Stimulated activated CD8-positive, alpha-beta memory T cell treated with anti-CD3 and anti-CD28 coated beads, Interleukin-4, amount 100 ng/mL, for 48 hours (primary cell): ENCODE measurements at regions not wholly inside any gene's neighbourhood (a gene's known extent, or its start where the extent isn't known, plus 50 kb on each side); places are given as distances from the start of the nearest gene placed in this dataset.

Experiments used
- DNase-seq: peaks from one replicate; pipeline ENCODE4 v3.0.0-alpha.2; 2020

DNA sequence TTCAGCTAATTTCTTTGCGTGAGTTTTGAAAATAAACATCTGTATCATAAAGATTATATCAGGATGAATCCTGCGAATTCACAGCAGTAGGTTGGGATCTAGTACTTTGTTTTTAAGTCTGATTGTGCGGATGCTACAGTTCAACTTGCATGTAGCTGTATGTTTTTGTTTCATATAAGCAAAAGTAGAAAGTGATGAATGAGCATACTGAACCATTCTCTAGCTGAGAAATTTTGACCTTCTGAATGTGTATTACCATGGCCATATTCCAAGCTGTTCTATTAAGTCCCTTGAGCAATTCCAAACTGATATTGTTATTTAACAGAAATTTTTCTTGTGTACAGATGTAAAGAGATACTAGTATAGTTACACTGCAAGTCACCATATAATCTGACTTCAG, 358.8 kb upstream of the MEOX2 start:
- DNase-seq, result no peak

DNA sequence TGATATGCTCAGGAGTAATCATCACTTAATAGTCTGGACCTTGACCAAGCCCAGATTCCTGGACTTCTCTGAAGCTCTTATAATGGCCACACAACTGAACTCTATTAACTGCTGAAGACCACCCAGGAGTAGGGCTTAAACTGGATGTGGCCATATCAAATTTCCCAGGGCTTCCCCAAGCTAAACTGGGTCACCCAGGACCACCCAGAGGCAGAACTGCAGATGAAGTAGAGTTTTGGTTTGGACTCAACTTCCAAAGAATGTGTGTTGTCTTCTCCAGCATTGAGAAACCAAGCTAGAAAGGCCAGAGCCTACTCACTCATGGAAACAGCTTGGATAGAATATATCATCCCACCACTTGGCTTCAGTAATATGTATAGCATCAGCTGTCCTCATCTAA, 358.2 kb upstream of the MEOX2 start:
- no peak for DNase-seq

DNA sequence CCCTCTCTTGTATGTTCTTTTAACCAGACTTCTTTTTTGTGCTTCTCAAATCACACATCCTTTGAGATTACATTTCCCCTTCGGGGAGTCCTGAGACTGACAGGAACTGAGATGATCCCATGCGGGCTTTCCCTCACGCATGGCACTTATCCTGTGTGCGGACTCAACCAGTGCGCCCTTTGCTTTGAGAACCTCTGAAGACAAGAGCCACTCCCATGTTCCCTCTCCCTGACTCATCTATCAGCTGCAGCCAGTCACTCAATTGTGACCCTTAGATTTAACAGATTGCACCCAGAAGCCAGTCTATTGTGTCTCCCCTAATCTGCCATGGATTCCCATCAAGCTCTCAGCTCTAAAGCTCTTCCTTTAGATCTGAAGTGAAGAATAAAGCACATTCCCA, 353.9 kb upstream of the MEOX2 start:
- DNase-seq, result no peak

DNA sequence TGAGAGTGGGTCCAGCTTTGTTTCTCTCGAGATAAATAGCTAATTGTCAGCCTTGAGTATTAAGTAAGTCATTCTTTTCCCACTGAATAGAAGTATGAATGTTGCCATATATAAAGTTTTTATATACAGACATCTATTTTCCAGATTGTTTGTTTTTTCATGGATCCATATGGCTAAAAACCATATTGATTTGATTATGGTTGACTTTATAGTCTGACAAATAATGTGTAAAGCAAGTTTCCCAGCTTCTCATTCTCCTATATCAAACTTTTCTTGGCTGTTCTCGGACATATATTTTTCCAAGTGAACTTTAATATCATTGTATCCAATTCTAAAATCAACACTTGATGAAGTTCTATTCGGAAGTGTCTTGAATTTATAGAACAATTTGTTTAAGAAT, 352.4 kb upstream of the MEOX2 start:
- DNase-seq, result no peak

DNA sequence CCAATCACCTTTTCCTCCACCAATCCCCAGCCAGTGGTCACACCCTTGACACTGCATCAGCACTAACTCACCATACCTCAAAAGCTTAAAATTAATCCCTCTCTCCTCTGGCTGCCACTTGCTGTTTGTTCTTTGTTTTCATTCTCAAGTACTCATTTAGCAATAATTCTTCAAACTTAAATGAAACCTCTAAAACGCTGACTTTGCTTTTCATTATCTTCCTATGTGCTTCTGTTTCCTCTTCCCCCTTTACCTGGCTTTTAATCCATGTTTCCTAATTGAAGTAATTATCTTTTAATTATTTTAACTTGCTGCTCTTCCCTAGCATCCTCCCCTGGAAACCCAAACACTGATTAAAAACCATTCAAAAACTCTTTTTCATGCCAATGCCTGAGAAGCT, 348.9 kb upstream of the MEOX2 start:
- no peak for DNase-seq

DNA sequence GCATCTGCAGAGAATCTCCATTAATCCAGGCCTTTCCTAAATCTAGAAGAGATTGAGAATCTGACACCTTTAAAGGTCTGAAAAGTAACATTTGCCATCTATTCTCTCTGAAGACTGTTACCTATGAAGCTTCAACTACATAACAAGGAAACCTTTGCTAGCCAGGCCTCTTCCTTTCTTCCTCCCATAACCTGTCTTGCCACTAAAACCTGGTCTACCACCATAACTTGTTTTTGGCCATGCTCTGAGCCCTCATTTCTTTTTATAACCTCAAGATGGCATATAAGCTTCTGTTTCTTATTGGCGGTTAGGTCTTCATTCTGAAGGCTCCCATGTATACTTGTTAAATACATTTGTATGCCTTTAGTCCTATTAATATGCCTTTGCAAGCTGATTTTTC, 348.4 kb upstream of the MEOX2 start:
- DNase-seq, result no peak

DNA sequence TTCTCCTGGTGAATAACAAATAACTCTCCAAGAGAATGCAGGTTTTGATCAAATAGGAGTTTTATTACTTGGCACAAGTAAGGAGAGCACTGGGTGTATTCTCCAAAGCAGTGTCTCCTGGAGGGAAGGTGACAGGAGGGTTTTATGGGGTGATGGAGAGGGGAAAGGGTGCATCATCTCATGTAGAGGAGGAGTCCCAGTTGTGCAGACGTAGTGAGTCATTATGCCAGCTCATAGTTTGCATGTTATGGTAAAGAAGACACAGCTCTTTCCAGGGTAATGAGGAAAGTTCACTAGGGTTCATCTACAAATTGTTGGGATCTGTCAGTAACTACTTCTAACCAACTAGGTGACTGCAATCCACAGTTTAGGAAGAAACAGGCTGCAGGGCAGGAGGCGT, 347.9 kb upstream of the MEOX2 start:
- no peak for DNase-seq

DNA sequence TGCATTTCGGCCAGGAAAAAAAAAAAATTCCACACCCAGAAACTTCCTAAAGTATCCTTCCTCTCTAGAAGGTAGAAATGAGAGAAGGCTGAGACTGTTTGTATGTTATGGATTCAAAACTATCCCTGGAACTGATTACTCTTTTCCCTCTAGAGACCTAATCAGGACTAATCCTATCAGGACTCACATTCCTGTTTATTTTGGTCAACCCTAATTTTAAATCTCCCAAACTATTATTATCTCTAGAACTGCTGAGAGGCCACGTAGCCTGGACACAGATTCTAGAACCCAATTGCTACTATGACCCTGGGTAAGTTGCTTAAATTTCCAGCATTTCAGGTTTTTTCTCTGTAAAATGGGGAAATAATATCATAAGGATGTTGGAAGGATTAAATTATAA, 346.8 kb upstream of the MEOX2 start:
- DNase-seq, result no peak

DNA sequence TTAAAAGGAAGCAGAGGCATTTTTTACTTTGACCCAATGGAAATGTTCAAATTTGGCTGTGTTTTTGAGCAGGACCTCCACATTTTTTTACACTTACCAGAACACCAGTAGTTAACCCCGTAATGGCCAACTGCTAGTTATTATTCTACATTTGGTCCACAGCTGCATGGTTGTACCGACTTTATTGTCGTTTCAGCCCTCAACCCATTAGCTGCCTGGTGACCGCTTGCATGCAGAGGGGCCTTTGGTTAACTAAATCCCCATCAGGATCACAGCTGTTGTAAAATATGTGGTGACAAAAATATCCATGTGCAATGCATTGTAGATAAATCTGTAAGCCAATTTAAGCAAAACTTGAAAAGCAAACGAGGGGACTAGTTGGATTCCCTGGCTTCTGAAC, 342.2 kb upstream of the MEOX2 start:
- no peak for DNase-seq

DNA sequence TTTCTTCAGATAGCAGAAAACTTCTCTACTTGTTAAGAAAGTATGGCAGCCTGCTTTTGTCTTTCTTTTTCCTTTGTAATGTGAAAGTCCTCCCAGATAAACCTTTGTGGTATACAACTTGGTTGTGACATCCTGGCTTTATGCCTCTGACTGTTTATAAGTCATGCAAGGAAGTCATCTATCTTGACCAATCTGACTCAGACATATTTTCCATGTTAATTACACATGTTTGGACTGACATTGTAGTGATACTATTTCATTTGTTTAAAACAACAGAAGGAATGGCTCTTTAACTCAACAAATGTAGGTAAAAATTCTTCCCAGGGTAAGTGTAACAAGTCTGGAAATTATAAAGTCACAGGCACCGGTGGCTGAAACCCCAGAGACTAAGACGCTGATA, 341.6 kb upstream of the MEOX2 start:
- DNase-seq, result no peak

DNA sequence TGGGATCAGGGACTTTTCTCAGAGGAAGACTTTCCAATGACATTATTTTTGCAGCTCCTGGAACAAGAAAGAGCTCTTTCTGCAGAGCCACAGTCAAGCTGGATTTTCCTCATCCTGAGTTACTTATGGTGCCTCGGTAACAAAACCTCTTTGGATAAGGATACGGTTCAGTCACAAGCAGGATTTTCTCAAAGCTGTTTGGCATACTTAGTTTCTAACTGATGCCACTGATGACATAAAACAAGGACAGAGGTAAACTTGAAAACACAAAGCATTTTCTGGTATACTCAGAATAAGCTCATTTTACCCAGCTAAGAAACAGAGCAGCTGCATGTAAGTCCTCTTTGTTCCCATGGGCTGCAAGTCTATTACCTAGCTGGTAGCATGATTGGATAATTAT, 340.9 kb upstream of the MEOX2 start:
- DNase-seq, result no peak

DNA sequence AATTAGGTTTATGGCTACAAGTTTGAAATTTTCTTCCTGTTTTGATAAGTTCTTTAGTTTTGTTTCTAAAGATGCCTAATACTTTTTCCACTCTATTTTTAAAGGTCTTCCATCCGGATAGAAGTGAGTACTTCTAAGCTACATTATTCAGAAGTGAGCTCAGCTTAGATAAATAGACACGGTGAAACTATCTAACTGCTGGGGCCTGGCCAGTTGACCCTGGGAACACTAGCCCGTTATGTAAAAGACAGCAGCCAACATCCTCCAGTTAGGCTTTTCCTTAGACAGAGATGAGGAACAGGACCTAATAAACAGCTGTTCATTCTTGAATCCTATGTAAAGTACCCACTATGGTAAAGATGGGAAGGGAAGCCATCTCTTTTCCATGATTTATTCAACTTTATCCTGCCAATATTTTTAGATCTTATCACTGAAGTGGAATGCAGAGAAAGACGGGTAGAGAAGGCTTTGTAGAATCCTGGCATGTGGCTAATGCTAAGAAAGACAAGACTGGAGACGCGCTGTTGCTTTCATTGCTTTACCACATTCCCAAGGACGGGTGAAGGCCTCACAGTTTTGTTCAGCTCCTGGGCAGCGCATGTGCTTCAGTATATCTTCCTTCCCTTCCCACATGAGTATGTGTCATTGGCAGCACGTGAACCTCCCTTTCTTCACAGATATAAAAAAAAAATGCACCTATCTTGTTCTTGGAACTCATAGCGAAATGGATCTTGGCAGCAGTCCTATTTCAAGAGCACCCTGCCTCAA, 340.0 kb upstream of the MEOX2 start:
- no peak for DNase-seq

DNA sequence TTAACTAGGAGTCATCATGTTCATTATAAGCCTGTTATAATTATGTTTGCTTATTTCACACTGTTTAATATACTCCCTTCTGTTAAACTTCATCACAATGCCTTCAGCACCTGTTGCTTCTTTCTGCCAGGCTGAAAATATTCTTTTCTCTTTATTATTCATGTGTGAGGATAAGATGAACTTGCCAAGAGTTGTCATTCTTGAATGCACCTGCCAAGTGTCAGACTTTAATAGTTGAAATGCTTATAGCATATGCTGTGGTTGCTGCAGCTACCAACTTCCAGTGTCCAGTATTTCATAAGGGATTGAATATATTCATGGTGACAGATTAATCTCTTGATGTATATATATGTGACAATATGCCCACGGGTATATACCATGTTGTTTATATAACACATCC, 339.2 kb upstream of the MEOX2 start:
- no peak for DNase-seq

DNA sequence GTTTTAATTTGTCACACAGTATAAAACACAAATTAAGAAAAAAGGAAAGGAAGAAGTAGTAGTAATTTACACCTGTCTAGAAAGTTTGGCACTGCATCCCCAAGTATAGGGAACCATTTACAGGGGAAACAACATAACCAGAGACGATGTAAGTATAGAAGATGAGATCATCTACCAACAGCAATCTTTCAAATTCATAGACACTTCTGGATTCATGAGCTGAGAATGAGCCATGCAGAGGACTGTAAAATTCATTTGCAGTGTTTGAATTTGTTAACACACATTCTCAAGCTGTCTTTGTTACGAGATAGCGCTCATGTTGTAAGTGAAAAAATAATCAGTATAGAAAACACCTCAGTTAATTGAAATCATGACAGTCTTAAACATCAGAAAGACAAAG, 337.0 kb upstream of the MEOX2 start:
- no peak for DNase-seq

DNA sequence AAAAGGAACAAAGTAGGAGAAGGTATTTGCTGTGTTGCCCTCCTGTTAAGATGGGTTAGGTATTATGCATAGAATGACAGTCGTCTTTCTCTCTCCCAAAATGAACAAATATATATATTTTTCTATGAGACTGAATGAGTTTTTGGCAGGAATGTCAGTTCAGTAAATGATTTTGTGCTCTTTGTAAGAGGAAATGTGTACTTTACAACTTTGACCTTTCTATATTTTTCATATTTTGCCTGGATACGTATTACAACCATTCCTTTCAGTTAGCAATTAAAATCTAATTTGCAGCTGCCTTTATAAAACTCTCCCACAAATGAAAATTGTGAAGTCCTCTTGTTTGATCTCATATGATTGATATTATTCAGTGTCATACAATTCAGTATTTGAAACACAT, 336.6 kb upstream of the MEOX2 start:
- DNase-seq, result no peak

DNA sequence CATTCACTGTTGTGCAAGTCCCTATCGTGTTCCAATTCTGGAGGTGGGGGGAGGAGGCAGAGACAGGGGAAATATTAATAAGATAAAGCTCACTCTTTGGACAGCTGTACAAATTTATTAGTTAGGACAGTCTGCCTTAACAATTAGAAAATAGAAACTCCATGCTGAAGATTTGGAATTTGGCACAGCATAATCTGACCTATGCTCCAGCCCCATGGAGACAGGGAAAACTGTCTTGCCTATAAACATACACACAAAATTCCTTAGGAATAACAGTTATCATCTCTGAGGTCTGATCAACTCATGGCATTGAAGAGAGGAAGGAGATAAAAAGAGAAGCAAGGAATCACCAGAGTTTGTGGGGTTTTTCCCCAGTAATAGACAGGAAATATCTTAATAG, 335.4 kb upstream of the MEOX2 start:
- DNase-seq, result no peak

DNA sequence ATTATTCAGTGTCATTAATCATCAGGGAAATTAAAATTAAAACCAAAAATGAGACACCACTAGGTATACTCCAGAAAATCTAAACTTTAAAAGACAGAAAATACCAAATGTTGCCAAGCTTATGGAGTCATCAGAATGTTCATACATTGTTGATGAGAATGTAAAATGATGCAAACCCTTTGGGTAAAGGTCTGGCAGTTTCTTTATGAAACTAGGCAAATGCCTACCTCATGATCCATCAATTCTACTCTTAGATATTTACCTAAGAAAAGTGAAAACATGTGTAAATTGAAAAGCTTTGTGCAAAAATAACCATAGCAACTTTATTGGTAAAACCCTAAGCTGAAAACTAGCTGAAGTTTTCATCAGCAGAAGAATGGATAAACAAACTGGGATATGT, 329.5 kb upstream of the MEOX2 start:
- DNase-seq, result no peak

DNA sequence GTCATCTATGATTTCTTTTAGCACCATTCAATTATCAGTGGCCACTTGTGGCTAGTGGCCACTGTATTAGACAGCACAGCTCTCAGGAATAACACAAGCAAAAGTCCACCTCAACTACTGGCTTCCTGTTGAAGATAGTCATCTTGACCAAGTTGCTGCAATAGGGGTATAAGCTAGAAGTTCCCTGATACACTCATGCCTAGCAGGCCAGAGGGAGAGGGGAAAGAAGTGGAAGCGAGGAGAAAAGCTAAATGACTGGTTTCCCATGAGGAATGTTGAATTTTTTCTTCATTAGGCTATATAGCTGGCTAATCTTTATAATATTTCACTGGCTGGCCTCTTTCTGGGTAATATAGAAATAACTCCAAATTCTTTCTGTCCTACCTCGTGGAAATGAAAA, 327.5 kb upstream of the MEOX2 start:
- no peak for DNase-seq

DNA sequence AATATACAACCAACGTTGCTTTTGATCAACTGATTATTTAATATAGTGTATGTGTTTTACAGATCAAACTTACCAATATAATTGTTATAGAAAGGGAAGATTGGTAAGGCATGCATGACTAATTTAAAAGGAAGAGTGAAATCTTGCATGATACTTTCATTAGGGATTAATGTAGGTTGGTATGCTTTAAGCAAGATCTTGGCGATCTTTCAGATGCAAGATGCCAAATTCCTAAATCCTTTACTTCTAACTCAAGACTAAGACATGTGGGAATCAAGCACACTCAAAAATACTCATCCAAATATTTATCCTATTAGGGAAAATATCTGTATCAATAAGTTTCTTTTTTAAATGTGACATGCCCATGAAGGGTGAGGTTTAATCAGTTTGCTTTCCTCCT, 321.4 kb upstream of the MEOX2 start:
- no peak for DNase-seq

DNA sequence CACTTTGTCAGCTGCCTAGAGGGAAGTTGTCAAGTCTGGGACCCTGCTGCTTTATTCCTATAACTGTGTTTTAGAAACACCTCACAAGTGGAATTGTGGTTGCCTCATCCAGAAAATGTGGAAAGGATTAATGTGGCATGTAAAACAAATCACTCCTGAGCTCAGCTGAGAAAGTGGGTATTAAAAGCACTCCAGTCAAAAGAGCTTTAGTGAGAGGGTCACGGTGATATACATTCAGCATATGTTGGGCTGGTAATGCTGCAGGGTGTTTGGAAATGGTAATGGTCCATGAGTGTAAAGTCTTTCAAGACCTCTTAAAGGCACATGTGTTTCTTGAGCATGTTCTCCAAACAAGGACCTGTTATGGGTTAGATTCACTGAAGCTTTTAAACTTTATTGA, 318.2 kb upstream of the MEOX2 start:
- DNase-seq, result no peak

DNA sequence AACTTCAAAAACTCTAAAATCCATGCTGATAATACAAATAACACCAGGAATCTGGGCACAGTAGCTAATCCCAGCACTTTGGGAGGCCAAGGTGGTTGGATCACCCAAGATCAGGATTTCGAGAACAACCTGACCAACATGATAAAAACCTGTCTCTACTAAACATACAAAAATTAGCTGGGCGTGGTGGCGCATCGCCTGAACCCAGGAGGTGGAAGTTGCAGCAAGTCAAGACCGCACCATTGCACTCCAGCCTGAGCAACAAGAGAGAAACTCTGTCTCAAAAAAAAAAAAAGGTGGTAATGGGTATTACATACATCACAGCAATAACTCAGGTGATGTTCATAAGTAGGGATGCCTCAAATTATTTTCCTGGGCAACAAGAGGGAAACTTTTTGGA, 315.0 kb upstream of the MEOX2 start:
- DNase-seq, result no peak

DNA sequence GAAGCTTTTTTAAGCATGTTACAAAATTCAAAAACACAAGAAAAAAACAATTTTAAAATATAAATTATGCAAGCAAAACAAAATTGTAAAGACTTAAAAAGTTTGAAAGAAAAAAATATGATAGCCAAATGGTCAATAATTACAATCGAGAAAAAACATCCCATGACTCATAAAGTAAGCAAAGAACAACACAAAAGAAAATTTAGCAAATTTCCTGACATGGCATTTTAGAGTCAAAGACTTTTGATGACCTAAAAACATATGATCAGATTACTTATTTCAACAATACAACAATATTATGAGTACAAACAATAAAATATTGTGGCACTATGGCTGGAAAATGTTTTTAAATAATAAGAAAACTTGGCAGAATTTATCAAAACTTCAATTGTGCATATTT, 312.1 kb upstream of the MEOX2 start:
- DNase-seq, result no peak

DNA sequence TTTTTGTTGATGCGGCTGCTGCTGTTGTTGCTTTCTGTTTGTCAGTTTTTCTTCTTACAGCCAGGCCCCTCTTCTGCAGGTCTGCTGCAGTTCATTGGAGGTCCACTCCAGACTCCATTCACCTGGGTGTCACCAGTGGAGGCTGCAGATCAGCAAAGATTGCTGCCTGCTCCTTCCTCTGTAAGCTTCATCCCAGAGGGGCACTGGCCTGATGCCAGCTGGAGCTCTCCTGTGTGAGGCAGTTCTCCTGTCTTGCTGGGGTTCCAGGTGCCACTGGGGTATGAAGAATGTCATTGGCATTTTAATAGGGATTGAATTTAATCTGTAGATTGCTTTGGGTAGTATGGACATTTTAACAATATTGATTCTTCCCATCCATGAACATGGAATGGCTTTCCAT, 308.5 kb upstream of the MEOX2 start:
- DNase-seq, result no peak

DNA sequence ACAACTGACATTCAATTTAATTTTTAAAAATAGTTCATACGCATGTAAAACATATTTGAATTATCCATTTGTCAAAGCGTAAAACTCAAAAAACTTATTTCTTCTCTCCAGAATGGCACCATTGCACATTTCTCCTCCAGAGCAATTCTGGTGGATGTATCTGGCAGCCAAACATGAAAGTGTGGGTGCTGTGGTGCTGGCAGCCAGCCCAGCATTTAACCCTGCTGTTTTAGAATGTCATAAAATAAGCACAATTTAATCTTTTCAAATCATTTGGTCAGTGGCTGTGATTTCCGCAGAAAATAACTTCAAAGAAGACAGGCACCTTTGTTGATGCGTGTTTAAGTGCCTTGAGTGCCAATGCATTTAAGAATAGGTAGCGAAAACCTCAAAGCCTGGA, 302.7 kb upstream of the MEOX2 start:
- no peak for DNase-seq

DNA sequence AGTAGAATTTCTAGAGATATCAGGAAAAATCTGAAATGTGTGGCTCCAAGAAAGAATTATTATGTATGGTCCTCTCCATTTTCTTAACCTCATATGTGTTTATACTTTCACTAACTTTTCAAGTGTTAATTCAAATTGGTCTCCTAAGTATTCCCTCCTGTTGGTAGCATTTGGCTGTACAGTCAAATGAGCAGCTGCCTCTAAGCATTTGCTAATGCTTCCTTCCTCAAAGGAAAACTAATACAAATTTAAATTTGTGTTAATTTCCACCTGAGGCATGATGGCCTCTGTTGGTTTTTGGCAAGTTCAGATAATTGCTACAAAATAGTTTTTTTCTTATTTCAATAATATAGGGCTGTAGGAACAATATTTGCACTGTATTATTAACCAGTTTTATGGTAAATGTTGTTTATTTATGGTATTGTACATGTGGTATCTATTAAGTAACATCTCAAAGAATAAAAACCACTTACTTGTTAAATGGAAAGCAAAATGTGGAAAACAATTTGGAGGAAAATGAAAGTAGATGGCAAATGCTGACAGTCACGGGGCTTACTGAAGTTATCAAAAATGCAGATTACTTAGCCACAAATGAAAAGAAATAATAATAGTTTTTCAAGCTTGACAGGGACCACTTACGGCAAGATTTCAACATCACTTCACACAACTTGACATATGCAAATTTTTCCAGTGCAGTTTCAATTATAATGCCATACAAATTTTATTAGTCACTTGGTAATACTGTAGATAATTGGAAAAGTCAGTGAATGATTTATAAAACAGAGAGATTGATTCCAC, 299.3 kb upstream of the MEOX2 start:
- DNase-seq, result no peak
